HEK293 (cell line): ENCODE measurements at regions not wholly inside any gene's neighbourhood (a gene's known extent, or its start where the extent isn't known, plus 50 kb on each side); places are given as distances from the start of the nearest gene placed in this dataset.

Experiments
- CTCF ChIA-PET: fragments of 350-600 bp; formaldehyde crosslinking; extraction: SDS; loops from one replicate; lab custom pipeline; 2021; ENCODE audit warnings: antibody characterized with exemption; lab: Yijun Ruan, JAX
- POLR2A ChIA-PET: fragments of 300-600 bp; formaldehyde crosslinking; extraction: SDS; loops from one replicate; lab custom pipeline; 2020; ENCODE audit warnings: antibody characterized with exemption, inconsistent platforms; lab: Yijun Ruan, JAX
- H3K27ac ChIP-seq: fragments of 200-500 bp; sonication (Bioruptor generic); 2 replicates; pipeline ENCODE4 v1.5.1; 2014; ENCODE audit warnings: low read depth, low read length, control low read depth, inconsistent platforms; ENCODE audit errors: extremely low read depth
- H3K36me3 ChIP-seq, 2 experiments: fragments of 200-500 bp in 1 of 2; sonication (Bioruptor generic) in 1 of 2; 1 replicate in 1 of 2; 2 replicates in 1 of 2; pipeline ENCODE4 v1.5.1; 2014 to 2017; ENCODE audit warnings: inconsistent platforms in 2 of 2, low read length in 2 of 2; ENCODE audit not compliant: control insufficient read depth in 2 of 2, insufficient read depth in 1 of 2
- H3K4me1 ChIP-seq: fragments of 200-500 bp; sonication (Bioruptor generic); 2 replicates; pipeline ENCODE4 v1.5.1; 2014; ENCODE audit warnings: mild to moderate bottlenecking, low read length, inconsistent platforms; ENCODE audit not compliant: control insufficient read depth, insufficient read depth
- H3K4me3 ChIP-seq: 2 replicates; pipeline ENCODE4 v1.5.1; 2011; ENCODE audit warnings: low read depth, mild to moderate bottlenecking, control low read depth, low read length, moderate library complexity
- H3K9me3 ChIP-seq: fragments of 200-500 bp; sonication (Bioruptor generic); 2 replicates; pipeline ENCODE4 v1.5.1; 2014; ENCODE audit warnings: low read depth, low read length, inconsistent platforms; ENCODE audit not compliant: control insufficient read depth, insufficient read depth
- HOXD13 ChIP-seq: sonication (generic); formaldehyde crosslinking; IDR thresholded peaks from 2 replicates; pipeline ENCODE4 v1.8.0; 2022; ENCODE audit warnings: missing genetic modification reagents, borderline replicate concordance
- KLF8 ChIP-seq: fragments of 450-650 bp; formaldehyde crosslinking; IDR thresholded peaks from 2 replicates; pipeline ENCODE4 v1.5.1; 2016; ENCODE audit warnings: missing biosample characterization, missing genetic modification characterization
- SCRT1 ChIP-seq: fragments of 450-650 bp; formaldehyde crosslinking; IDR thresholded peaks from 2 replicates; pipeline ENCODE4 v1.5.1; 2016; ENCODE audit warnings: missing biosample characterization, missing genetic modification characterization, borderline replicate concordance
- SP7 ChIP-seq: fragments of 450-650 bp; formaldehyde crosslinking; IDR thresholded peaks from 2 replicates; pipeline ENCODE4 v1.5.1; 2016; ENCODE audit warnings: missing biosample characterization, missing genetic modification characterization
- ZNF148 ChIP-seq: fragments of 450-650 bp; formaldehyde crosslinking; IDR thresholded peaks from 2 replicates; pipeline ENCODE4 v1.5.0; 2017; ENCODE audit warnings: missing biosample characterization, missing genetic modification characterization, borderline replicate concordance
- ZNF354C ChIP-seq: fragments of 450-650 bp; formaldehyde crosslinking; IDR thresholded peaks from 2 replicates; pipeline ENCODE4 v1.5.1; 2016; ENCODE audit warnings: missing biosample characterization, missing genetic modification characterization, low read depth, borderline replicate concordance
- ZNF423 ChIP-seq: fragments of 450-650 bp; formaldehyde crosslinking; IDR thresholded peaks from 2 replicates; pipeline ENCODE4 v1.5.1; 2016; ENCODE audit warnings: missing biosample characterization, missing genetic modification characterization
- ZNF473 ChIP-seq: fragments of 450-650 bp; formaldehyde crosslinking; IDR thresholded peaks from 2 replicates; pipeline ENCODE4 v1.5.1; 2017; ENCODE audit warnings: missing biosample characterization, missing genetic modification characterization
- ZNF549 ChIP-seq: fragments of 450-650 bp; IDR thresholded peaks from 2 replicates; pipeline ENCODE4 v1.5.1; 2018; ENCODE audit warnings: missing biosample characterization, missing genetic modification characterization, mild to moderate bottlenecking, inconsistent platforms, moderate library complexity
- ZNF600 ChIP-seq: fragments of 450-650 bp; formaldehyde crosslinking; IDR thresholded peaks from 2 replicates; pipeline ENCODE4 v1.5.1; 2016; ENCODE audit warnings: missing biosample characterization, missing genetic modification characterization
- ZNF639 ChIP-seq: fragments of 450-650 bp; formaldehyde crosslinking; IDR thresholded peaks from 2 replicates; pipeline ENCODE4 v1.5.1; 2016; ENCODE audit warnings: missing biosample characterization, missing genetic modification characterization
- ZNF664 ChIP-seq: fragments of 450-650 bp; formaldehyde crosslinking; IDR thresholded peaks from 2 replicates; pipeline ENCODE4 v1.5.1; 2016; ENCODE audit warnings: missing biosample characterization, missing genetic modification characterization
- ZNF843 ChIP-seq: fragments of 450-650 bp; formaldehyde crosslinking; IDR thresholded peaks from 2 replicates; pipeline ENCODE4 v1.5.1; 2016; ENCODE audit warnings: missing biosample characterization, missing genetic modification characterization
- TF ChIP-seq, protein P1 (sequence below): sonication (generic); formaldehyde crosslinking; IDR thresholded peaks from 2 replicates; pipeline ENCODE4 v1.8.1; 2022; ENCODE audit warnings: mild to moderate bottlenecking, moderate library complexity, missing genetic modification reagents
- TF ChIP-seq, protein P2 (sequence below): fragments of 450-650 bp; formaldehyde crosslinking; IDR thresholded peaks from 2 replicates; pipeline ENCODE4 v1.5.1; 2016; ENCODE audit warnings: missing biosample characterization, missing genetic modification characterization
- TF ChIP-seq, protein P3 (sequence below): IDR thresholded peaks from 2 replicates; pipeline ENCODE4 v1.6.1; 2011; ENCODE audit warnings: mild to moderate bottlenecking, low read depth, low read length, borderline replicate concordance

GRCh38 chr5:128766406-128766805 is 198.9 kb upstream of the SLC27A6 start:
- no peak for TF ChIP-seq ZNF473 (tag by site-specific recombination)
- TF ChIP-seq ZNF843 (tag by site-specific recombination): no peak
- no peak for TF ChIP-seq ZNF549 (tag by site-specific recombination)
- TF ChIP-seq, protein P1, sequence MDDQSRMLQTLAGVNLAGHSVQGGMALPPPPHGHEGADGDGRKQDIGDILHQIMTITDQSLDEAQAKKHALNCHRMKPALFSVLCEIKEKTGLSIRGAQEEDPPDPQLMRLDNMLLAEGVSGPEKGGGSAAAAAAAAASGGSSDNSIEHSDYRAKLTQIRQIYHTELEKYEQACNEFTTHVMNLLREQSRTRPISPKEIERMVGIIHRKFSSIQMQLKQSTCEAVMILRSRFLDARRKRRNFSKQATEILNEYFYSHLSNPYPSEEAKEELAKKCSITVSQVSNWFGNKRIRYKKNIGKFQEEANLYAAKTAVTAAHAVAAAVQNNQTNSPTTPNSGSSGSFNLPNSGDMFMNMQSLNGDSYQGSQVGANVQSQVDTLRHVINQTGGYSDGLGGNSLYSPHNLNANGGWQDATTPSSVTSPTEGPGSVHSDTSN (CRISPR knock-in tag): no peak
- no peak for TF ChIP-seq ZNF664 (tag by site-specific recombination)
- Histone ChIP-seq H3K27ac (no peak overlapping the region), H3K36me3 (no peaks in the 10 kb centered on the region), H3K4me1 (no peaks in the 10 kb centered on the region), H3K4me3 (no peak overlapping the region), H3K9me3 (no peaks in the 10 kb centered on the region)
- POLR2A ChIA-PET: no interaction called here
- CTCF ChIA-PET: no interaction called here

DNA sequence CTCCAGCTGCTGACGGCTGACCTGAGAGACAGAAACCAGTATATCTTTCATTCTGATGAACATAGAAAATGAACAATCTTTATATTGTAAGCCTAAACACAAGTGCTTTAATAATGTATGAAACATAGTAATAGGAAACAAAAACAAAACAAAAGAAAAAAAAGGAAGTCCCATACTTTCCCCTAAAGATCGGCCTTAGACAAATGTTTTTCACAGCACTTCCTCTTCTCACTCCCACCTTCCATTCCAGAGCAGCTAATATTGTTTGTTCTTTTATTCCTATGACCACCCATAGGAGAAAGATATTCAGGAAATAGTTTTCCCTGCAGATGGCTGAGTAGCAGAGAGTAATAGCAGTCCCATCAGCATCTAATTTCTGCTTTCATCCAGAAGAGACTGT is 194.4 kb upstream of the SLC27A6 start:
- H3K27ac ChIP-seq: no peak overlapping the region
- 0 out of 2 replicates have a peak, but pooled peaks cover 3% of the 10 kb centered on the region for H3K4me1 ChIP-seq
- TF ChIP-seq ZNF148 (tag by site-specific recombination) (no peak), ZNF423 (tag by site-specific recombination) (no peak)
- ChIA-PET POLR2A (no interaction called here), CTCF (no interaction called here)
- H3K4me3 ChIP-seq: no peak overlapping the region
- H3K9me3 ChIP-seq: no peaks in the 10 kb centered on the region
- H3K36me3 ChIP-seq: no peaks in the 10 kb centered on the region

DNA sequence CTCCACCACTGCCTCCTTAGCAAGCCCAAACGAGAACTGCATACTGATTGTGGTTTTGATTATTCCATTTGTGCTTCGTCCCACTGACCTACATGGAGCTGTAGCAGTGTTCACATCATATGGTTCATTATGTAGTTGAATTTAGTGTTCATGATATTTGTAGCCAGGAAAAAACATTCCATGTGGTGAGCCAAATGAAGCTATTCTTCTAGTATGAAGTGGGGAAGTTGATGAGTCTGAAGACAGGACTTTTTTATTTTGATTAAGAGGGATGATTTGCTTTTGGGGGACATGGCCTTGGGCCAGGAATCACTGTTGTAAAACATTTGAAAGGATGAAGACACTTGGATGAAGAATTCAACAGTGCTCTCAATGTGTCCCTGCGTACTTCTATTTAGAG is 192.9 kb upstream of the SLC27A6 start:
- no peak overlapping the region for H3K4me3 ChIP-seq
- CTCF ChIA-PET: interaction anchor here (0.5 kb wide), 1 partner anchor 10 kb away, joined by 3 read pairs; no protein-coding TSS in a partner anchor
- H3K36me3 ChIP-seq: no peaks in the 10 kb centered on the region
- 0 out of 2 replicates have a peak, but pooled peaks cover 3% of the 10 kb centered on the region for H3K4me1 ChIP-seq
- H3K9me3 ChIP-seq: no peaks in the 10 kb centered on the region
- POLR2A ChIA-PET: no interaction called here
- no peak overlapping the region for H3K27ac ChIP-seq
- no peak for TF ChIP-seq SP7 (tag by site-specific recombination)
- TF ChIP-seq ZNF148 (tag by site-specific recombination): no peak
- TF ChIP-seq ZNF639: no peak
- TF ChIP-seq, protein P2, sequence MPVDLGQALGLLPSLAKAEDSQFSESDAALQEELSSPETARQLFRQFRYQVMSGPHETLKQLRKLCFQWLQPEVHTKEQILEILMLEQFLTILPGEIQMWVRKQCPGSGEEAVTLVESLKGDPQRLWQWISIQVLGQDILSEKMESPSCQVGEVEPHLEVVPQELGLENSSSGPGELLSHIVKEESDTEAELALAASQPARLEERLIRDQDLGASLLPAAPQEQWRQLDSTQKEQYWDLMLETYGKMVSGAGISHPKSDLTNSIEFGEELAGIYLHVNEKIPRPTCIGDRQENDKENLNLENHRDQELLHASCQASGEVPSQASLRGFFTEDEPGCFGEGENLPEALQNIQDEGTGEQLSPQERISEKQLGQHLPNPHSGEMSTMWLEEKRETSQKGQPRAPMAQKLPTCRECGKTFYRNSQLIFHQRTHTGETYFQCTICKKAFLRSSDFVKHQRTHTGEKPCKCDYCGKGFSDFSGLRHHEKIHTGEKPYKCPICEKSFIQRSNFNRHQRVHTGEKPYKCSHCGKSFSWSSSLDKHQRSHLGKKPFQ (tag by site-specific recombination): no peak
- TF ChIP-seq, protein P3, sequence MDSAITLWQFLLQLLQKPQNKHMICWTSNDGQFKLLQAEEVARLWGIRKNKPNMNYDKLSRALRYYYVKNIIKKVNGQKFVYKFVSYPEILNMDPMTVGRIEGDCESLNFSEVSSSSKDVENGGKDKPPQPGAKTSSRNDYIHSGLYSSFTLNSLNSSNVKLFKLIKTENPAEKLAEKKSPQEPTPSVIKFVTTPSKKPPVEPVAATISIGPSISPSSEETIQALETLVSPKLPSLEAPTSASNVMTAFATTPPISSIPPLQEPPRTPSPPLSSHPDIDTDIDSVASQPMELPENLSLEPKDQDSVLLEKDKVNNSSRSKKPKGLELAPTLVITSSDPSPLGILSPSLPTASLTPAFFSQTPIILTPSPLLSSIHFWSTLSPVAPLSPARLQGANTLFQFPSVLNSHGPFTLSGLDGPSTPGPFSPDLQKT: no peak
- no peak for TF ChIP-seq KLF8 (tag by site-specific recombination)
- TF ChIP-seq ZNF354C (tag by site-specific recombination): no peak
- no peak for TF ChIP-seq SCRT1 (tag by site-specific recombination)
- TF ChIP-seq ZNF600 (tag by site-specific recombination): no peak
- no peak for TF ChIP-seq HOXD13 (CRISPR knock-in tag)
